ENCODE measurements at regions not wholly inside any gene's neighbourhood (a gene's known extent, or its start where the extent isn't known, plus 50 kb on each side); places are given as distances from the start of the nearest gene placed in this dataset.

GRCh38 chrX:139213241-139213709 is 317.3 kb upstream of the F9 start:
- TF ChIP-seq CTCF (IDR thresholded peaks at IDR 0.05; ENCODE audit: low read depth, low read length, missing control alignments): no peak
- H3K4me3 ChIP-seq (ENCODE audit: low read depth, low read length): no peak overlapping the region
- no peak for DNase-seq (ENCODE audit: low read depth)

- TF ChIP-seq CTCF (IDR thresholded peaks at IDR 0.05; ENCODE audit: low read depth, low read length, missing control alignments): no peak
- DNase-seq (ENCODE audit: low read depth): no peak
- no peak overlapping the region for H3K4me3 ChIP-seq (ENCODE audit: low read depth, low read length)
Observed at GRCh38 chrX:139211568-139212182, 318.9 kb upstream of the F9 start.

GRCh38 chrX:139209342-139209741 is 321.2 kb upstream of the F9 start:
- no peak overlapping the region for H3K4me3 ChIP-seq (ENCODE audit: low read depth, low read length)
- no peak for DNase-seq (ENCODE audit: low read depth)
- no peak for TF ChIP-seq CTCF (IDR thresholded peaks at IDR 0.05; ENCODE audit: low read depth, low read length, missing control alignments)

DNA sequence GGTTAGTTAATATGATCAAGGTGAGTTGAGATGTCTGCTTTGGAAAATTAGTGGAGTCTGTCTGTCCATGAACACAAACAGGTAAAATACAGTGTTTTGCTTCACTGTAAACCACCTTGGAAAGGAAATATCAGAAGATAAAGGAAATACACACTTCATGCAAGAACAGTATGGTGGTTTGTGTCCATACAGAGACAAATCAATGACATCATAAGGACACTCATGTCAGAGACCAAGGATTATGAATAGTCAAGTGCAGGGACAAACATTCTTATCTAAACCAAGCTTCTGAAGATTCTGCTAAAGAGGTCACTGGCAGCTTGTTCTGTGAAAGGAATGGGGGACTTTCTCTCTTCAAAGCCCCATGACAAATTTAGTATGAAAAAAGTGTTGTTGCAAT is 322.9 kb upstream of the F9 start:
- H3K4me3 ChIP-seq (ENCODE audit: low read depth, low read length): no peak overlapping the region
- TF ChIP-seq CTCF (IDR thresholded peaks at IDR 0.05; ENCODE audit: low read depth, low read length, missing control alignments): no peak
- no peak for DNase-seq (ENCODE audit: low read depth)

- no peak for TF ChIP-seq CTCF (IDR thresholded peaks at IDR 0.05; ENCODE audit: low read depth, low read length, missing control alignments)
- no peak for DNase-seq (ENCODE audit: low read depth)
Observed at GRCh38 chrX:139206914-139207313, 323.6 kb upstream of the F9 start.

DNA sequence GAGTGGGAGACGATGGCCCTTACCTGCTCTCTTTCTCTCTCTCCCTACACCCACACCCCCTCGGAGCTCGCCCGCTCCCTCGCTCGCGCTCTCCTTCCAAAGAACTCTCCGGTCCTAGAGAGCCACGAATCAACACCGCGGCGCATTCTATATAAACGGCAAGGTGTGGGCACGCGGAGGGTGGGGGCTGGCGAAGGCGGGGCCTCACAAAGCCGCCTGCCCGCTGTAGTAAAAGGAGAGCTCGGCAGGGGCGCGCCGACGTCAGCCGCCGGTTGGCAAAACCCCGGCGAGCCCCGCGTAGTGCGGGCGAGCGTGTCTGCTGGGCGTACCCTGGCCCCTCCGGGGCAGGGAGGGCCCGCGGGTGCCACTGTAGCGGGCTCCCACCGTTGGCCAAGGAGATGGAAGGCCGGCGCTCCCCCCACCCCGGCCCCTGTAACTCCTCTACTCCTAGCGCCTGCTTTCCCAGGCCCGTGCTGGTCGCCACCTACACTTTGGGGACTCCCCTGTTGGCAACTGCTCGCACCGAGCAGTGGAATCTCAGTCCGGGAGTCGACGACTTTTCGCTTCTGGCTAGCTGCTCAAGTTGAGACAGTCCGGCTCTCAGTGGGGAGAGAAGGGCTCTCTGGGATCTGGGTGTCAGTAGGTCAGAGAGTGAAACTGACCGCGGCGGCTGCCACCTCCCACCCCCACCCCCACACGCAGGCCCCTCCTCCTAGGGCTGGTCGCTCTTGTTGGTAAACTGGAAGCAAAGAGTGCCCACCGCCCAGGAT is 325.5 kb upstream of the F9 start:
- TF ChIP-seq CTCF (IDR thresholded peaks at IDR 0.05; ENCODE audit: low read depth, low read length, missing control alignments): no peak
- DNase-seq (ENCODE audit: low read depth): no peak
- no peak overlapping the region for H3K4me3 ChIP-seq (ENCODE audit: low read depth, low read length)

More at GRCh38 chrX:139206914-139207313, 323.6 kb upstream of the F9 start:
- no peak overlapping the region for H3K4me3 ChIP-seq (ENCODE audit: low read depth, low read length)

- no peak for DNase-seq (ENCODE audit: low read depth)
- no peak for TF ChIP-seq CTCF (IDR thresholded peaks at IDR 0.05; ENCODE audit: low read depth, low read length, missing control alignments)
- H3K4me3 ChIP-seq (ENCODE audit: low read depth, low read length): no peak overlapping the region
Observed at GRCh38 chrX:139204571-139204897, 326.0 kb upstream of the F9 start.
